ENCODE measurements at regions not wholly inside any gene's neighbourhood (a gene's known extent, or its start where the extent isn't known, plus 50 kb on each side); places are given as distances from the start of the nearest gene placed in this dataset.
A peak's percentile ranks its signal among the peaks of the same experiment; 100 is the strongest.

- Histone ChIP-seq H3K4me3 (no peak overlapping the region), H3K4me2 (no peak overlapping the region), H2AFZ (no peak overlapping the region), H3K9me3 (ENCODE audit: low read depth) (no peaks in the 10 kb centered on the region), H3K79me2 (no peaks in the 10 kb centered on the region), H3K27ac (no peak overlapping the region), H3K27me3 (no peaks in the 10 kb centered on the region), H3K4me1 (ENCODE audit: insufficient read depth) (no peaks in the 10 kb centered on the region), H3K9me2 (replicated peaks; ENCODE audit: insufficient read depth) (no peaks in the 10 kb centered on the region), H4K20me1 (ENCODE audit: insufficient read depth, poor library complexity, severe bottlenecking) (no peaks in the 10 kb centered on the region), H3K36me3 (replicated peaks; ENCODE audit: insufficient read depth, low read depth) (no peaks in the 10 kb centered on the region)
- peak; percentile 29 for DNase-seq (ENCODE audit: low spot score)
- TF ChIP-seq CTCF (IDR thresholded peaks at IDR 0.05; ENCODE audit: poor library complexity) (peak; percentile 55), EZH2 (IDR thresholded peaks at IDR 0.05; ENCODE audit: borderline replicate concordance) (no peak)
These were observed 85.0 kb upstream of the FAM241A start for GRCh38 chr4:112060212-112060611.

- DNase-seq (ENCODE audit: low spot score): no peak
- Histone ChIP-seq H3K27me3 (no peaks in the 10 kb centered on the region), H3K4me3 (no peak overlapping the region), H4K20me1 (ENCODE audit: insufficient read depth, poor library complexity, severe bottlenecking) (no peaks in the 10 kb centered on the region), H3K79me2 (no peaks in the 10 kb centered on the region), H3K27ac (no peak overlapping the region), H2AFZ (no peak overlapping the region), H3K9me2 (replicated peaks; ENCODE audit: insufficient read depth) (no peaks in the 10 kb centered on the region), H3K9me3 (ENCODE audit: low read depth) (no peaks in the 10 kb centered on the region), H3K4me1 (ENCODE audit: insufficient read depth) (no peaks in the 10 kb centered on the region), H3K4me2 (no peak overlapping the region), H3K36me3 (replicated peaks; ENCODE audit: insufficient read depth, low read depth) (no peaks in the 10 kb centered on the region)
- TF ChIP-seq EZH2 (IDR thresholded peaks at IDR 0.05; ENCODE audit: borderline replicate concordance) (no peak), EZH2phosphoT487 (IDR thresholded peaks at IDR 0.05; ENCODE audit: low read depth, severe bottlenecking, unreplicated experiment) (no peak), CTCF (IDR thresholded peaks at IDR 0.05; ENCODE audit: poor library complexity) (no peak)
- WGBS (ENCODE audit: low lambda C conversion rate, missing lambda C conversion rate): 76% methylated on average over 2 of the region's 2 CpGs
These were observed 83.9 kb upstream of the FAM241A start for GRCh38 chr4:112061207-112061817.

GRCh38 chr4:112063260-112063659 lies 82.0 kb upstream of the FAM241A start:
- H3K9me2 ChIP-seq (replicated peaks; ENCODE audit: insufficient read depth): no peaks in the 10 kb centered on the region
- H3K4me3 ChIP-seq: no peak overlapping the region
- H4K20me1 ChIP-seq (ENCODE audit: insufficient read depth, poor library complexity, severe bottlenecking): no peaks in the 10 kb centered on the region
- H3K27me3 ChIP-seq: no peaks in the 10 kb centered on the region
- H3K36me3 ChIP-seq (replicated peaks; ENCODE audit: insufficient read depth, low read depth): no peaks in the 10 kb centered on the region
- H3K4me1 ChIP-seq (ENCODE audit: insufficient read depth): no peaks in the 10 kb centered on the region
- H3K9me3 ChIP-seq (ENCODE audit: low read depth): no peaks in the 10 kb centered on the region
- WGBS (ENCODE audit: low lambda C conversion rate, missing lambda C conversion rate): 84% methylated on average over 1 of the region's 1 CpG
- no peak for DNase-seq (ENCODE audit: low spot score)
- H3K27ac ChIP-seq: no peak overlapping the region
- TF ChIP-seq EZH2 (IDR thresholded peaks at IDR 0.05; ENCODE audit: borderline replicate concordance) (no peak), EZH2phosphoT487 (IDR thresholded peaks at IDR 0.05; ENCODE audit: low read depth, severe bottlenecking, unreplicated experiment) (no peak), CTCF (IDR thresholded peaks at IDR 0.05; ENCODE audit: poor library complexity) (no peak)
- no peaks in the 10 kb centered on the region for H3K79me2 ChIP-seq
- H2AFZ ChIP-seq: no peak overlapping the region
- no peak overlapping the region for H3K4me2 ChIP-seq

GRCh38 chr4:112069110-112069509 lies 76.1 kb upstream of the FAM241A start:
- WGBS (ENCODE audit: low lambda C conversion rate, missing lambda C conversion rate): 94% methylated on average over 2 of the region's 2 CpGs
- Histone ChIP-seq H2AFZ (no peak overlapping the region), H3K4me2 (no peak overlapping the region)

More at GRCh38 chr4:112069110-112069509, 76.1 kb upstream of the FAM241A start:
- no peaks in the 10 kb centered on the region for H3K36me3 ChIP-seq (replicated peaks; ENCODE audit: insufficient read depth, low read depth)
- H3K4me3 ChIP-seq: no peak overlapping the region
- no peaks in the 10 kb centered on the region for H4K20me1 ChIP-seq (ENCODE audit: insufficient read depth, poor library complexity, severe bottlenecking)
- no peak overlapping the region for H3K27ac ChIP-seq
- H3K9me2 ChIP-seq (replicated peaks; ENCODE audit: insufficient read depth): no peaks in the 10 kb centered on the region
- no peaks in the 10 kb centered on the region for H3K4me1 ChIP-seq (ENCODE audit: insufficient read depth)
- no peaks in the 10 kb centered on the region for H3K27me3 ChIP-seq
- TF ChIP-seq CTCF (IDR thresholded peaks at IDR 0.05; ENCODE audit: poor library complexity) (no peak), EZH2phosphoT487 (IDR thresholded peaks at IDR 0.05; ENCODE audit: low read depth, severe bottlenecking, unreplicated experiment) (no peak), EZH2 (IDR thresholded peaks at IDR 0.05; ENCODE audit: borderline replicate concordance) (no peak)
- H3K9me3 ChIP-seq (ENCODE audit: low read depth): no peaks in the 10 kb centered on the region
- no peak for DNase-seq (ENCODE audit: low spot score)
- no peaks in the 10 kb centered on the region for H3K79me2 ChIP-seq
